Spleen (tissue), 11 donors: ENCODE measurements at regions not wholly inside any gene's neighbourhood (a gene's known extent, or its start where the extent isn't known, plus 50 kb on each side); places are given as distances from the start of the nearest gene placed in this dataset.
"Not testable (repeated sequence)": the region's sequence is repeated elsewhere in the genome, so short reads cannot be mapped to it uniquely, and the experiment has no call there.

Experiments
- DNase-seq: peaks from one replicate; pipeline ENCODE4 v3.0.0-alpha.2; 2020
- H3K27ac ChIP-seq, 8 donors: fragments of 200-600 bp; sonication (generic) in 7 of 8; 1 replicate in 4 of 8; 2 replicates in 4 of 8; pipeline versions ENCODE4 v1.5.0 to v1.8.0; 2016 to 2021; ENCODE audit warnings: inconsistent platforms in 4 of 8, mild to moderate bottlenecking in 4 of 8, moderate library complexity in 1 of 8
- H3K27me3 ChIP-seq, 7 donors: fragments of 200-600 bp; sonication (generic) in 6 of 7; replicated peaks in 1 of 7; 1 replicate in 4 of 7; 2 replicates in 3 of 7; pipeline versions ENCODE4 v1.5.0 to v1.8.0; 2016 to 2021; ENCODE audit warnings: inconsistent platforms in 3 of 7, mild to moderate bottlenecking in 1 of 7
- H3K36me3 ChIP-seq, 6 donors: fragments of 200-600 bp; sonication (generic) in 5 of 6; 1 replicate in 4 of 6; 2 replicates in 2 of 6; pipeline versions ENCODE4 v1.5.0 to v1.8.0; 2016 to 2021; ENCODE audit warnings: inconsistent platforms in 2 of 6
- H3K4me1 ChIP-seq, 6 donors: fragments of 200-600 bp; sonication (generic) in 5 of 6; 1 replicate in 3 of 6; 2 replicates in 3 of 6; pipeline versions ENCODE4 v1.5.0 to v1.8.0; 2016 to 2021; ENCODE audit warnings: inconsistent platforms in 3 of 6
- H3K4me3 ChIP-seq, 8 donors: fragments of 200-600 bp; sonication (generic) in 7 of 8; 1 replicate in 4 of 8; 2 replicates in 4 of 8; pipeline versions ENCODE4 v1.5.0 to v1.8.0; 2016 to 2021; ENCODE audit warnings: inconsistent platforms in 4 of 8, mild to moderate bottlenecking in 4 of 8, moderate library complexity in 2 of 8
- H3K9me3 ChIP-seq, 8 donors: fragments of 200-600 bp; sonication (generic) in 7 of 8; 1 replicate in 4 of 8; 2 replicates in 4 of 8; pipeline versions ENCODE4 v1.5.0 to v1.8.0; 2016 to 2021; ENCODE audit warnings: inconsistent platforms in 4 of 8
- POLR2A ChIP-seq, 3 donors: fragments of 450-650 bp; IDR thresholded peaks; one replicate each; pipeline ENCODE4 v1.5.1; 2017; ENCODE audit warnings: antibody characterized with exemption in 3 of 3, mild to moderate bottlenecking in 1 of 3
- POLR2AphosphoS5 ChIP-seq, 3 donors: sonication (generic); formaldehyde crosslinking; IDR thresholded peaks; one replicate each; pipeline ENCODE4 v1.5.1; 2017; ENCODE audit warnings: antibody characterized with exemption in 3 of 3
- WGBS, 5 donors: extraction: QIAGEN DNeasy Blood & Tissue Kit in 3 of 5; methylation state at CpG; one replicate each; pipeline versions ENCODE4 v1.1.5 to v1.1.7; 2013 to 2018; 5-methylcytosine and 5-hydroxymethylcytosine counted together
- intact Hi-C: fragments of 100-400 bp; cut with DNase I; formaldehyde crosslinking; loops from one replicate; pipeline ENCODE4 v1.15.0; 2023; ENCODE audit warnings: low total_unique reads
- TF ChIP-seq, protein P1 (sequence below), 11 experiments: fragments of 200-600 bp in 7 of 11; fragments of 450-650 bp in 4 of 11; sonication (generic) in 4 of 11; IDR thresholded peaks in 8 of 11; conservative IDR thresholded peaks in 3 of 11; 1 replicate in 7 of 11; 2 replicates in 4 of 11; pipeline versions ENCODE4 v1.4.0 to v1.8.0; 2016 to 2021; ENCODE audit warnings: antibody characterized with exemption in 11 of 11, inconsistent platforms in 4 of 11, mild to moderate bottlenecking in 1 of 11
- donor health status: healthy with polysubstance abuse.
- donor health status: DM: no; HTN: no; CAD: no; lungs with moderate emphysema.
- donor health status: DM: no; HTN: no; CAD: no.
- donor health status: Bipolar disorder and iron deficiency.
- donor health status: healthy.
- donor health status: DM: no; HTN: no; CAD: no.
- donor health status: DM: yes; HTN: yes; CAD: no.

DNA sequence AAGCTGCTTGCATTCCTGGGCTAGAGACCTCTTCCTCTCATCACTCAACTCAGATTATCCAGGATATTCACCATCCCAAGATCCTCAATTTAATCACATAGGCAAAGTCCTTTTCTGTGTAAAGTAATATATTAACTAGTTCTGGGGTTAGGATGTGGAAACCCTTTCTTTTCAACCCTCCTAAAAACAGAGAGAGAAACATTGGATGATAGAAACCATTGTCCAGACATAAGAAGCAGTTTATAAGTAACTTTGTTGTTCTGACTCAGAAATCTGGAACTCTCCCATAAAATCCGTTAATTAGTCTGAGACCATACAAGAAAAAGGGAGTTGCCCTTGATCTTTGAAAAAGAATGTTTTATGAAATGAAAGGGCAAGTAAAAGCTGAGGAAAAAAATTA, 817.1 kb upstream of the CDH9 start:
- intact Hi-C loops, result no loop called here
- no peaks in the 10 kb centered on the region for H3K36me3 ChIP-seq
- no peak overlapping the region for H3K4me3 ChIP-seq
- WGBS, 5 donors, result 77 to 88% (median 81%) methylated on average over 1 of the region's 1 CpG
- no peaks in the 10 kb centered on the region for H3K4me1 ChIP-seq
- H3K9me3 ChIP-seq, result peaks cover 0 to 38% (median 8%) of the 10 kb centered on the region in 8 donors
- H3K27ac ChIP-seq, result no peak overlapping the region
- no peaks in the 10 kb centered on the region for H3K27me3 ChIP-seq
- no peak for DNase-seq
- no peak for TF ChIP-seq POLR2AphosphoS5 (IDR thresholded peaks at IDR 0.05)
- TF ChIP-seq POLR2A (IDR thresholded peaks at IDR 0.05), result no peak
- TF ChIP-seq, protein P1, sequence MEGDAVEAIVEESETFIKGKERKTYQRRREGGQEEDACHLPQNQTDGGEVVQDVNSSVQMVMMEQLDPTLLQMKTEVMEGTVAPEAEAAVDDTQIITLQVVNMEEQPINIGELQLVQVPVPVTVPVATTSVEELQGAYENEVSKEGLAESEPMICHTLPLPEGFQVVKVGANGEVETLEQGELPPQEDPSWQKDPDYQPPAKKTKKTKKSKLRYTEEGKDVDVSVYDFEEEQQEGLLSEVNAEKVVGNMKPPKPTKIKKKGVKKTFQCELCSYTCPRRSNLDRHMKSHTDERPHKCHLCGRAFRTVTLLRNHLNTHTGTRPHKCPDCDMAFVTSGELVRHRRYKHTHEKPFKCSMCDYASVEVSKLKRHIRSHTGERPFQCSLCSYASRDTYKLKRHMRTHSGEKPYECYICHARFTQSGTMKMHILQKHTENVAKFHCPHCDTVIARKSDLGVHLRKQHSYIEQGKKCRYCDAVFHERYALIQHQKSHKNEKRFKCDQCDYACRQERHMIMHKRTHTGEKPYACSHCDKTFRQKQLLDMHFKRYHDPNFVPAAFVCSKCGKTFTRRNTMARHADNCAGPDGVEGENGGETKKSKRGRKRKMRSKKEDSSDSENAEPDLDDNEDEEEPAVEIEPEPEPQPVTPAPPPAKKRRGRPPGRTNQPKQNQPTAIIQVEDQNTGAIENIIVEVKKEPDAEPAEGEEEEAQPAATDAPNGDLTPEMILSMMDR (IDR thresholded peaks at IDR 0.05 in 8 of 11, conservative IDR thresholded peaks at IDR 0.05 in 3 of 11), result no peak

DNA sequence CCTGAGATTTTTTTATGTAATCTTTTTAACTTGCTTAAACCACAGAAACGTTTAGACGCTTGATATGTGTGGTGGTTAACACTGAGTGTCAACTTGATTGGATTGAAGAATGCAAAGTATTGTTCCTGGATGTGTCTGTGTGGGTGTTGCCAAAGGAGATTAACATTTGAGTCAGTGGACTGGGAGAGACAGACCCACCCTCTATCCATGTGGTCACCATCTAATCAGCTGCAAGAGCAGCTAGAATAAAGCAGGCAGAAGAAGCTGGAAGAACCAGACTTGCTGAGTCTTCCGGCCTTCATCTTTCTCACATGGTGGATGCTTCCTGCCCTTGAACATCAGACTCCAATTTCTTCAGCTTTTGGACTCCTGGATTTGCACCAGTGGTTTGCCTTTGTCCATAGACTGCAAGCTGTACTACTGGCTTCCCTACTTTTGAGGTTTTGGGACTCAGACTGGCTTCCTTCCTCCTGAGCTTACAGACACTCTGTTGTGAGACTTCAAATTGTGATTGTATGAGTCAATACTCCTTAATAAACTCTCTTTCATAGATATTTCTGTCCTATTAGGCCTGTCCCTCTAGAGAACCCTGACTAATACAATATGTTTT, 816.0 kb upstream of the CDH9 start:
- Histone ChIP-seq H3K9me3 (peaks cover 0 to 27% (median 4%) of the 10 kb centered on the region in 8 donors), H3K4me1 (no peaks in the 10 kb centered on the region), H3K27me3 (no peaks in the 10 kb centered on the region), H3K4me3 (no peak overlapping the region), H3K36me3 (no peaks in the 10 kb centered on the region), H3K27ac (no peak overlapping the region)
- intact Hi-C loops, result no loop called here
- TF ChIP-seq POLR2AphosphoS5 (IDR thresholded peaks at IDR 0.05) (no peak), POLR2A (IDR thresholded peaks at IDR 0.05) (no peak)
- TF ChIP-seq, protein P1 (IDR thresholded peaks at IDR 0.05 in 8 of 11, conservative IDR thresholded peaks at IDR 0.05 in 3 of 11), result no peak
- WGBS, 5 donors, result 52 to 72% (median 56%) methylated on average over 3 of the region's 3 CpGs
- DNase-seq, result no peak

DNA sequence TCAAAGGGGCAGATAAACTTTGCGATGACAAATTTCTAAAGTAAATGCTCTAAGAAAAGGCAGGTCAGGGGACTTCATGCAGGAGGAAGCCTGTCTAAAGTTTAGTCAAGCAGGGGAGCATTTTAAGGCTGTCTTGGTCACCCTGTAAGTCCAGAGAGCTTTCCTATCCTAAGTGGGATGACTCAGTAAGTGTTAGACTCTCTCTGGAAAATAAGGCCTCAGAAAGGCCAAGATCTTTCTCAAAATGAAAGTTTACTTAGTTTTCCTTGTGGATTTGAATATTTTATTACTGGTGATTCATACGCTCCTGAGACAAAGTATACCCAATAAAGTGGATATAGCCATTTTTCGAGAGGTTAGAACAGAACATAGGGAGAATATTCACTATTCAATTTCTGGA, 806.9 kb upstream of the CDH9 start:
- Histone ChIP-seq H3K27me3 (no peaks in the 10 kb centered on the region), H3K36me3 (no peaks in the 10 kb centered on the region), H3K4me1 (no peaks in the 10 kb centered on the region), H3K4me3 (no peak overlapping the region), H3K9me3 (peaks cover 0 to 42% (median 24%) of the 10 kb centered on the region in 8 donors), H3K27ac (no peak overlapping the region)
- intact Hi-C loops, result no loop called here
- TF ChIP-seq POLR2AphosphoS5 (IDR thresholded peaks at IDR 0.05), result no peak
- TF ChIP-seq, protein P1 (IDR thresholded peaks at IDR 0.05 in 8 of 11, conservative IDR thresholded peaks at IDR 0.05 in 3 of 11), result no peak
- TF ChIP-seq POLR2A (IDR thresholded peaks at IDR 0.05), result no peak
- 78 to 90% (median 80%) methylated on average over 3 of the region's 3 CpGs for WGBS, 5 donors
- no peak for DNase-seq

DNA sequence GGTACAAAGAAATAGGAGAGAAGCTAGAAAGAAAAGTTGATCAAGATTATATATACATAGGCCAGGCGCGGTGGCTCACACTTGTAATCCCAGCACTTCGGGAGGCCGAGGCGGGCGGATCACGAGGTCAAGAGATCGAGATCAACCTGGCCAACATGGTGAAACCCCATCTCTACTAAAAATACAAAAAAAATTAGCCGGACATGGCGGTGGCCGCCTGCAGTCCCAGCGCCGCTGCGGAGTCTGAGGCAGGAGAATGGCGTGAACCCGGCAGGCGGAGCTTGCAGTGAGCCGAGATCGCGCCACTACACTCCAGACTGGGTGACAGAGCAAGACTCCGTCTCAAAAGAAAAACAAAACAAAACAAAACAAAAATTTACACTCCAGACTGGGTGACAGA, 798.3 kb upstream of the CDH9 start:
- intact Hi-C loops, H3K4me3 ChIP-seq, H3K36me3 ChIP-seq, DNase-seq, H3K27ac ChIP-seq, H3K27me3 ChIP-seq, H3K4me1 ChIP-seq: not testable (repeated sequence)
- 90 to 96% (median 94%) methylated on average over 20 to 21 of the region's 21 CpGs for WGBS, 5 donors
- H3K9me3 ChIP-seq, result peaks cover 0 to 22% (median 7%) of the 10 kb centered on the region in 8 donors

DNA sequence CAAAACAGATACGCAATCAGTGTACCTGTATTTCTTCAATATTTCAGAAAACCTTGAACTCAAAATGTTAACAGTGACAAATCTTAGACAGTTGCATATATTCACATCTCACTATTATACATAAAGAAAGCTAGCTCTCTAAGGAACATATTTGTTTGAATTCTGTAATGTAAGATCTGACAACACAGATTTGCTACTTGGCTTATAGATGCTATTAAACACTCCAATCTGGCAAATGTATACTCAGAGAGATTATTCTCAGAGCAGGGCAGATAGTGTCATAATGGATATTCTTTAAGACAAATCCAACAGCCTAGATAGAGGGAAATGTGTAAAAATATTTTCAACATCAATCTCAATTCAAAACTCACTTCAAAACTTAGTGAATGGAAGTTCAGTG, 794.5 kb upstream of the CDH9 start:
- Histone ChIP-seq H3K9me3 (peaks cover 0 to 22% (median 3%) of the 10 kb centered on the region in 8 donors), H3K27ac (no peak overlapping the region), H3K4me1 (no peaks in the 10 kb centered on the region), H3K36me3 (no peaks in the 10 kb centered on the region), H3K27me3 (no peaks in the 10 kb centered on the region), H3K4me3 (no peak overlapping the region)
- no peak for DNase-seq
- intact Hi-C loops, result no loop called here
- 89 to 100% (median 93%) methylated on average over 1 of the region's 1 CpG for WGBS, 5 donors
- TF ChIP-seq POLR2AphosphoS5 (IDR thresholded peaks at IDR 0.05) (no peak), POLR2A (IDR thresholded peaks at IDR 0.05) (no peak)
- TF ChIP-seq, protein P1 (IDR thresholded peaks at IDR 0.05 in 8 of 11, conservative IDR thresholded peaks at IDR 0.05 in 3 of 11), result no peak
